ENCODE measurements at regions not wholly inside any gene's neighbourhood (a gene's known extent, or its start where the extent isn't known, plus 50 kb on each side); places are given as distances from the start of the nearest gene placed in this dataset.

DNA sequence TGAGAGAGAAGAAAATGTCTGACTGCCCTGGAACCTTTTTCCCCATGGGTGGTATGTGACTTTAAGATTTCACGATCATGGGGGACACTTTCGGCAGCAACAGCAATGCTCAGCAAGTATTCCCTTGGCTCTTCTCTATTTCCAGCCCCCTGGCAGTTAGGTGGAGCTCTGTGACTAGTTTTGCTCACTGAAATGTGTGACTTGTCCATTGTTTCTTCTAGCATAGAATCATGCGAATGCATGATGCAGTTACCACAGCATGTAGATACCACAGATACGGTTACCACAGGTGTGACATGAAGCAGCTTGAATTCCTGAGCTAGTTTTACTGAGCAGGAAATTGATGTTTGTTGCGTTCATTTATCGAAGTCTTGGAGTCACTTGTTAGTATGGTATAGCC lies 1034.5 kb upstream of the EEF2KMT start:
- FAIRE-seq, result no peak
- TF ChIP-seq CTCF (IDR thresholded peaks at IDR 0.05), result no peak
- no peak for DNase-seq
- ATAC-seq, result no peak
- intact Hi-C loops (cut with DNase I), result no loop called here
- H3K27ac ChIP-seq, result no peak overlapping the region
- peaks cover 0 to 4% (median 0%) of the 10 kb centered on the region in 4 donors for H3K27me3 ChIP-seq
- 49 to 61% methylated on average over 6 of the region's 6 CpGs for WGBS, 2 donors
- H3K4me3 ChIP-seq, result no peak overlapping the region
- H3K4me1 ChIP-seq, result no peaks in the 10 kb centered on the region
- H3K36me3 ChIP-seq, result no peaks in the 10 kb centered on the region
- H3K9me3 ChIP-seq, result no peaks in the 10 kb centered on the region

- WGBS, 2 donors, result 46 to 54% methylated on average over 5 of the region's 5 CpGs
Observed at GRCh38 chr16:6131526-6132050, 1034.0 kb upstream of the EEF2KMT start.

DNA sequence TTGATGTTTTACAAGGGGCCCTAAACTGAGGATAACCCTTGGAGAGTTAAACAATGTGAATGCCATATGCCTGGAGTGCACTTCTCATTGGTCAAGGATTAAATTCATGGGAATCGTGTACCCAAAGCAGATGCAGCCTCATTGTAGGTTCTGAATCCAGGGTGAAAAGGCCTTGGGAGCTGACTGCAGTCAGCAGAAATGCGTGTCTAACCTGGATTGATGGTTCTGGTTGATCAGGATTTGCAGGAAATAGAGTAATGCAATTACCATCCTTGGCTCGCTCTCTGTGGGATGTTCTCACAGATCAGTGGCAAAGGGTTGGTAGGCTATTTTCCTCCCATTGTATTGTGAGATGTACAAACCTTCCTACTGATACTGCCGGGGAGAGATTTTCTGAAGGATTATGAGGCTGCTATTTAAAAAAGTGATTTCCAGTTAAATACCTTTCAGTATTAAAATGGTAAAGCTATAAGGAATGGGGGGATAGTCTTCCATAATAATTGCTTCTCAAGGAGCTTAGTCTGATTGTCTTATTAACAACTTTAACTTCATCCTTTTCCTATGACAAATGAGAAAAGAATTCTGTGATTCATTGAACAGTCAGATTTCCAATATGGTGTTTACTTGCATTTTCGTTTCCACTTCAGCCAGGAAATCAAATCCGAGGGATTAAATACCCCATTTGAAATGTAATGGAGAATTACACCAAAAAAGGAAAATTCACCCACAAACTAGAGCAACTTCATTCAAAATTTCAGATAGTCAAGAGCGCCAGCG lies 1028.1 kb upstream of the EEF2KMT start:
- Histone ChIP-seq H3K9me3 (no peaks in the 10 kb centered on the region), H3K27ac (no peak overlapping the region), H3K27me3 (peaks cover 0 to 4% (median 0%) of the 10 kb centered on the region in 4 donors), H3K36me3 (no peaks in the 10 kb centered on the region), H3K4me3 (no peak overlapping the region), H3K4me1 (no peaks in the 10 kb centered on the region)
- FAIRE-seq, result no peak
- WGBS, 2 donors, result 58 to 59% methylated on average over 8 of the region's 8 CpGs
- intact Hi-C loops (cut with DNase I), result no loop called here
- DNase-seq, result no peak
- no peak for ATAC-seq
- no peak for TF ChIP-seq CTCF (IDR thresholded peaks at IDR 0.05)

More at GRCh38 chr16:6131526-6132050, 1034.0 kb upstream of the EEF2KMT start:
- DNase-seq (no peak), ATAC-seq (no peak), FAIRE-seq (no peak)
- Histone ChIP-seq H3K27ac (no peak overlapping the region), H3K9me3 (no peaks in the 10 kb centered on the region), H3K36me3 (no peaks in the 10 kb centered on the region), H3K4me3 (no peak overlapping the region), H3K4me1 (no peaks in the 10 kb centered on the region), H3K27me3 (peaks cover 0 to 4% (median 0%) of the 10 kb centered on the region in 4 donors)
- TF ChIP-seq CTCF (IDR thresholded peaks at IDR 0.05), result no peak
- intact Hi-C loops (cut with DNase I), result no loop called here

DNA sequence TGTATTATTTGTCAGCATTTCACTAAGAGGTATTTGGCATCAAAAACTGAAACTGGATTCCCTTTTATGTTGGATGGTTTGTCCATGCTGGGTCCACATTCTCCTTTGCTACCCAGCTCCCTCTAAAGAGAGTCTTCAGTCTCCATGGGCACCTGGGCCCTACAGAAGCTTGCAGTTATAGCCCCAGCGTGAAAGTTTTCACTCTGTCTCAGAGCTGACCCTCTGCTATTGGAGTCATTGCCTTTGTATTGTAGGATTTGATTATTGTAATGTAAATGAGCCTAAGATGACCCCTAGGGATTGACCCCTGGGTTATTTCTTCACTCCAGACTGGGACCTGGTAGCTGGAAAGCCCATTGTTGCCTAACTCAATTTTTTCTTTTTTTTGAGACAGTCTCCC lies 1026.5 kb upstream of the EEF2KMT start:
- H3K4me1 ChIP-seq, result no peaks in the 10 kb centered on the region
- WGBS, 2 donors, result 44 to 46% methylated on average over 1 of the region's 1 CpG
- no peak for TF ChIP-seq CTCF (IDR thresholded peaks at IDR 0.05)
- H3K4me3 ChIP-seq, result no peak overlapping the region
- H3K9me3 ChIP-seq, result no peaks in the 10 kb centered on the region
- DNase-seq (no peak), ATAC-seq (no peak), FAIRE-seq (no peak)
- H3K36me3 ChIP-seq, result no peaks in the 10 kb centered on the region
- no peak overlapping the region for H3K27ac ChIP-seq
- no peaks in the 10 kb centered on the region for H3K27me3 ChIP-seq
- intact Hi-C loops (cut with DNase I), result no loop called here

- FAIRE-seq (no peak), ATAC-seq (no peak), DNase-seq (no peak)
- Histone ChIP-seq H3K4me3 (no peak overlapping the region), H3K4me1 (no peaks in the 10 kb centered on the region), H3K36me3 (no peaks in the 10 kb centered on the region), H3K27ac (no peak overlapping the region), H3K9me3 (no peaks in the 10 kb centered on the region), H3K27me3 (no peaks in the 10 kb centered on the region)
- intact Hi-C loops (cut with DNase I), result no loop called here
- WGBS, 2 donors, result 14 to 17% methylated on average over 5 of the region's 5 CpGs
- no peak for TF ChIP-seq CTCF (IDR thresholded peaks at IDR 0.05)
Observed at GRCh38 chr16:6122401-6122800, 1024.8 kb upstream of the EEF2KMT start.
